ENCODE measurements at regions not wholly inside any gene's neighbourhood (a gene's known extent, or its start where the extent isn't known, plus 50 kb on each side); places are given as distances from the start of the nearest gene placed in this dataset.
A peak's percentile ranks its signal among the peaks of the same experiment; 100 is the strongest.

DNA sequence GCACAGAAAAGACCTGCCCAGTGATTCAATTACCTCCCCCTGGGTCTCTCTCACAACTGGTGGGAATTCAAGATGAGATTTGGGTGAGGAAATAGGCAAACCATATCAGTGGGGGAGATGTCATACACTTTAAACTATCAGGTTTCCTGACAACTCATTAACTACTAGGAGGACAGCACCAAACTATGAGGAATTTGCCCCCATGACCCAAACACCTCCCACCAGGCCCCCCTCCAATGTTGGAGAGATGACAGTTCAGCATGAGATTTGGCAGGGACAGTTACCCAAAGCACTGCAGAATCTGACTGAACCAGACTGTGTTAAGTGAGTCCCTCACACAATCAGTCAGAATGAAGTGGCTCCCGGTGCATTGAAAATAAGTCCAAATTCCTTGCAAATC is 148.0 kb downstream of the TTLL2 start:
- Histone ChIP-seq H3K4me3 (ENCODE audit: low read depth, low read length) (no peak overlapping the region), H3K27ac (ENCODE audit: low read depth, low read length) (no peak overlapping the region), H3K27me3 (ENCODE audit: control insufficient read depth, insufficient read depth, low read length) (no peaks in the 10 kb centered on the region), H3K4me1 (ENCODE audit: control insufficient read depth, insufficient read depth, low read length) (peaks cover 2% of the 10 kb centered on the region), H3K9me3 (ENCODE audit: control insufficient read depth, insufficient read depth, low read length) (no peaks in the 10 kb centered on the region), H3K36me3 (ENCODE audit: control insufficient read depth, insufficient read depth, low read length) (no peaks in the 10 kb centered on the region)
- WGBS (ENCODE audit: insufficient coverage), result no CpG with 5 or more reads among the region's 1 CpG
- DNase-seq (ENCODE audit: low read depth in 4 of 6, low spot score in 6 of 6), result no peak

DNA sequence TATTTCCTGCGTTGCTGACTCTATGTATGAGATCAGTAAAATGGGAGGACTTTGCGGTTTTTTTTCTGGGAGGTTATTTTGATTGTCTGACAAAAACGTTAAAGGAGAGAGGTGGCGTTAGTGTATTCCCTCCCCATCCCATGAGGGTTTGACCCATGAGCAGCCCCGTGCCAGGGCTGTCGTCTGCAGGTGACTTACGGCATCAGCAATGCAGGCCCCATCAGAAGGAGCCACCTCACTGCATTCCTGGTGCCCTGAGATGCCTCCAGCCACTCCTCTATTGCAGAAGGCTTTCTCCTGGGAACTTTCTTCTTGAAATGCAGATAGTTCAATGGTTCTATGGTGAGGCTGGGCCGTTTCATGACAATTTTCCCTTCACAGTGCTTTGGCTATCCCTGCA is 149.3 kb downstream of the TTLL2 start:
- H3K4me3 ChIP-seq (ENCODE audit: low read depth, low read length), result no peak overlapping the region
- no peaks in the 10 kb centered on the region for H3K27me3 ChIP-seq (ENCODE audit: control insufficient read depth, insufficient read depth, low read length)
- H3K27ac ChIP-seq (ENCODE audit: low read depth, low read length), result no peak overlapping the region
- H3K4me1 ChIP-seq (ENCODE audit: control insufficient read depth, insufficient read depth, low read length), result peaks cover 2% of the 10 kb centered on the region
- no peaks in the 10 kb centered on the region for H3K36me3 ChIP-seq (ENCODE audit: control insufficient read depth, insufficient read depth, low read length)
- no peaks in the 10 kb centered on the region for H3K9me3 ChIP-seq (ENCODE audit: control insufficient read depth, insufficient read depth, low read length)
- DNase-seq (ENCODE audit: low read depth in 4 of 6, low spot score in 6 of 6), result no peak
- WGBS (ENCODE audit: insufficient coverage), result 76% methylated on average over 6 of the region's 8 CpGs

DNA sequence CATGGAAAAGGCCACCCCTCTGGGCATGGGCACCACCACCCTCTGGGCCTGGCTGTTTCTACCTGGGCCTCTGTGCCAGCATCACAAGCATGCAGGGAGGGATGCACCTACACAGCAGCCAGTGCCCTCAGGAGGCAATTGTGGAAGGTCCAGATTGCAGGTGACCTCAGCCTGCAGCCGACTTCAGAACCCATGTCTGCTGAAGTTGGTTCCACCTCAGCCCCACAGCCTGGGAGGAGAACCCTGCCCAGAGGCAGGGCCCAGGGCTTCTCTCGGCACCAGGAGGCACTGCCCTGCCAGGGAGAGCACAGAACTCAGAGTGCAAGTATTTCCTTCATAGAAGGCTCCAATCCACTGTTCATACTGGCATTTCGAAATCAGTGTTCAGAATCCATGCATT is 149.8 kb downstream of the TTLL2 start:
- no peak overlapping the region for H3K27ac ChIP-seq (ENCODE audit: low read depth, low read length)
- WGBS (ENCODE audit: insufficient coverage), result 100% methylated on average over 2 of the region's 3 CpGs
- H3K4me1 ChIP-seq (ENCODE audit: control insufficient read depth, insufficient read depth, low read length), result peaks cover 4% of the 10 kb centered on the region
- H3K4me3 ChIP-seq (ENCODE audit: low read depth, low read length), result no peak overlapping the region
- no peaks in the 10 kb centered on the region for H3K27me3 ChIP-seq (ENCODE audit: control insufficient read depth, insufficient read depth, low read length)
- no peaks in the 10 kb centered on the region for H3K36me3 ChIP-seq (ENCODE audit: control insufficient read depth, insufficient read depth, low read length)
- H3K9me3 ChIP-seq (ENCODE audit: control insufficient read depth, insufficient read depth, low read length), result no peaks in the 10 kb centered on the region
- DNase-seq (ENCODE audit: low read depth in 4 of 6, low spot score in 6 of 6), result no peak

DNA sequence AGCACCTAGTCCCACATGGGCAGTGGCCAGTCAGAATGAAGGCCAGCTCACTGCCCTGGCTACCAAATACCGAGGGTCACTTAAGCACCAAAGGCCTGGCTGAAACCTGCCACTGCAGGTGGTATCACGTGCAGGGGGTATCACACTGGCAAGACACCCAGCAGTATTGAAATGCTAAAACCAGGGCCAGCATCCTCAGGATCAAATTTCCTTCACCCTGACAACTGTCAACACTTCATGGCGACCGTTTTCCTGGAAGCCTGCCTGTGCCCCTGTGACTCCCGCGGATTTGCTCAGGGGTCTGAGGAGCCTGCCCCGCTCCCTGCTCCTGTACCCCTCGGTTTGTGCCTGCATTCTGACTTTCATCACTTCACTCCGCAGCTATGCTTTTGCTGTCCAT is 151.1 kb downstream of the TTLL2 start:
- Histone ChIP-seq H3K27ac (ENCODE audit: low read depth, low read length) (no peak overlapping the region), H3K4me3 (ENCODE audit: low read depth, low read length) (no peak overlapping the region), H3K36me3 (ENCODE audit: control insufficient read depth, insufficient read depth, low read length) (no peaks in the 10 kb centered on the region), H3K9me3 (ENCODE audit: control insufficient read depth, insufficient read depth, low read length) (no peaks in the 10 kb centered on the region), H3K27me3 (ENCODE audit: control insufficient read depth, insufficient read depth, low read length) (no peaks in the 10 kb centered on the region), H3K4me1 (ENCODE audit: control insufficient read depth, insufficient read depth, low read length) (peaks cover 6% of the 10 kb centered on the region)
- DNase-seq (ENCODE audit: low read depth in 4 of 6, low spot score in 6 of 6), result no peak
- 28% methylated on average over 9 of the region's 9 CpGs for WGBS (ENCODE audit: insufficient coverage)

DNA sequence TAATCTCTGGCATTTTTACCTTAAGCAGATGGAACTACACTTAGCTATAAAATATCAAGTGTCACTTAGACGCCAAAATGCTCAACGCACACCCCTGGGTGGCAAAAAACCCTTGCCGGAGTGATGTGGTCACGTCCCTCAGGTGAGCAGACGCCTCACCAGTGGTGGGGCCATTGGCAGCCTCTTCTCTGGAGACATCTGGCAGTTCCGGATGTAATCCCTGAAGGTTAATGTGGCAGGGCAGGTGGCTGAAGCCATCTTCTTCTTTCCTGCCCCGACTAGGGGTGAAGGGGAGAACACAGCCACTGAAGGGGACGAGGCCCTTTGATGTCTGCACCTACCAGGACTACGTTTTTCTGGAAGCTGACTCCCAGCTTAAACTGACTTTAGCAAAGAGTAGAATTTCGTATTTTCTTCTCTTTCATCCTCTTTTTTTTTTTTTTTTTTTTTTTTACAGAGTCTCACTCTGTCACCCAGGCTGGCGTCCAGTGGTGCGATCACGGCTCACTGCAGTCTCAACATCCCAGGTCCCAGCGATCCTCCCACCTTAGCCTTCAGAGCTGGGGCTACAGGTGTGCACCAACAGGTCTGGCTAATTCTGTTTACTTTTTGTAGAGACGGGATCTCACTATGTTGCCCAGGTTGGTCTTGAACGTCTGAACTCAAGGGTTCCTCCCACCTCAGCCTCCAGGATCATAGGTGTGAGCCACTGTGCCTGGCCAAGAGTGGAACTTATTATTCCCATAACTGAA is 152.1 kb downstream of the TTLL2 start:
- no peak for DNase-seq (ENCODE audit: low read depth in 4 of 6, low spot score in 6 of 6)
- Histone ChIP-seq H3K27ac (ENCODE audit: low read depth, low read length) (no peak overlapping the region), H3K4me1 (ENCODE audit: control insufficient read depth, insufficient read depth, low read length) (peaks cover 6% of the 10 kb centered on the region), H3K27me3 (ENCODE audit: control insufficient read depth, insufficient read depth, low read length) (no peaks in the 10 kb centered on the region), H3K9me3 (ENCODE audit: control insufficient read depth, insufficient read depth, low read length) (no peaks in the 10 kb centered on the region), H3K4me3 (ENCODE audit: low read depth, low read length) (no peak overlapping the region), H3K36me3 (ENCODE audit: control insufficient read depth, insufficient read depth, low read length) (no peaks in the 10 kb centered on the region)
- WGBS (ENCODE audit: insufficient coverage), result 85% methylated on average over 16 of the region's 16 CpGs

DNA sequence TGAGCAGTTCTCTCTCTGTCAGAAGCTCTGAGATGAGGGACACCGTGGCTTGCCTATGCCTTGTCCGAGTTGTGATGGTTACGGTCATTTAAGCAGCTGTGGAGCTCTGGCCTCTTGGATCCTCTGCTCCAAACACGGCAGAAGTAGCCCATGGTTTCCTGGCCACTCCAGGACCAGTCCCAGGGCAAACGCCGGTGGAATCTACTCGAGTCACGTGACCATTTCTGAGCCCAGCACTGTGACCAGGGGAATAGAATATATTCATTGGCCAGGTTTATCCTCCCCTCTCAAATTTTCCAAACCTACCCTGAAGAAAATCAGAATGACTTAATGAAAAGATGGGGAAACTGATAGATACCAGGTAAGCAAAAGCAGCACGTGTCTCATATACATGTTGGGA is 152.8 kb downstream of the TTLL2 start:
- 100% methylated on average over 4 of the region's 9 CpGs for WGBS (ENCODE audit: insufficient coverage)

DNA sequence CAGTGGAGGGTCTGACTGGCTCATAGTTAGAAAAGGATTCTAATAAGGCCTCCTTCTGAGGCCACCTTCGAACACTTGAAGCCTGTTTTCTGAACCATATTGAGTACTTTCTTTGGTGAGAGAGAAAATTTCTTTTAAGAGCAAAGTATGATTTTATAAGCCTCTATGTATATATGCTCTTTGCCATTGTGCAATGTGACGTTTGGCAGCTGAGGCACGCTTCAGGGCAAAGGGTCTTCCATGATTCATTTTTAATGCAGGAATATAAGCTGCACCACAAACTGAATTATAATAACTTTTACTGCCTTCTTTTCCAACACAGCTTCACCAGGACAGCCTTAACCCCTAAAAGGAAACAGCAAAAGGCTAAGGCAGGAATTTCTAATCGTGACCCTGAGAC is 154.4 kb downstream of the TTLL2 start:
- H3K4me3 ChIP-seq (ENCODE audit: low read depth, low read length), result no peak overlapping the region
- H3K9me3 ChIP-seq (ENCODE audit: control insufficient read depth, insufficient read depth, low read length), result no peaks in the 10 kb centered on the region
- 85% methylated on average over 2 of the region's 4 CpGs for WGBS (ENCODE audit: insufficient coverage)
- H3K4me1 ChIP-seq (ENCODE audit: control insufficient read depth, insufficient read depth, low read length), result peaks cover 6% of the 10 kb centered on the region
- no peak for DNase-seq (ENCODE audit: low read depth in 4 of 6, low spot score in 6 of 6)
- no peaks in the 10 kb centered on the region for H3K36me3 ChIP-seq (ENCODE audit: control insufficient read depth, insufficient read depth, low read length)
- H3K27ac ChIP-seq (ENCODE audit: low read depth, low read length), result no peak overlapping the region
- H3K27me3 ChIP-seq (ENCODE audit: control insufficient read depth, insufficient read depth, low read length), result no peaks in the 10 kb centered on the region

More for the DNA sequence above, 152.8 kb downstream of the TTLL2 start:
- H3K27me3 ChIP-seq (ENCODE audit: control insufficient read depth, insufficient read depth, low read length), result no peaks in the 10 kb centered on the region
- H3K27ac ChIP-seq (ENCODE audit: low read depth, low read length), result no peak overlapping the region
- H3K36me3 ChIP-seq (ENCODE audit: control insufficient read depth, insufficient read depth, low read length), result no peaks in the 10 kb centered on the region
- H3K4me3 ChIP-seq (ENCODE audit: low read depth, low read length), result no peak overlapping the region
- peaks cover 6% of the 10 kb centered on the region for H3K4me1 ChIP-seq (ENCODE audit: control insufficient read depth, insufficient read depth, low read length)
- no peaks in the 10 kb centered on the region for H3K9me3 ChIP-seq (ENCODE audit: control insufficient read depth, insufficient read depth, low read length)
- DNase-seq (ENCODE audit: low read depth in 4 of 6, low spot score in 6 of 6), result no peak

DNA sequence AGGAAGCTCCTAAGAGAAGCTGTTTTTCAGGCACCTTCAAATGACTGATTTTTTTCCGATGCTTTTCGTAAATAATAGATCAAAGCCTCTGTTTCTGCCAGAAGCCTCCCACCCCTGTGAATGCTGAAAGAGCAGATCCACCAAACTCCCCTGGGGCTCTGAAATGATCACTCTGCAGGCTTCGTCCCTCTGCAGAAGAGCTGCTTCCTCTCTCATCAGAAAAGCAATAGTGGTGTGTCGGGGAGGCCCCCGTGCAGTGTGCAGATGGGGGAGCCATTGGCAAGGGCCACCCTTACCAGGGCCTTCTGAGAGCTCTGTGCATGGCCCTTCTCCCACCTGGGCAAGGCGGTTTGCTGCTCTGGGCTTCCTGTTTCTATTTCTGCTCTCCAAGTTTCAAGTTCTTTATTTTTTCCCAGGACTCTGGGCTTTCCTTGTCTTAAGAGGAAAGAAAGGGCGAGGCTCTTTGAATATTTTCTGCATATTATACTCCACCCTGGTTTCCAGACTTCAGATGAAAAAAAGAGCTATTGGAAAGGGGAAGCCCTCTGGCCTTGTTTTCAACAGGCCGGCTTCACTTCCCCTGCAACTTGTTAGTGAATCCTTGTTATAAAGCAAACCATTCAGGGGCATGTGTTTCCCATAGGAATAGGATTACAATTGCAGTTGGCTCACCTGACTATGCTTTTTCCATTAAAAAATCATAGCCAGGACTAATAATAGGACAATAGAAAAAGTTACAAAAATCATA is 155.2 kb downstream of the TTLL2 start:
- Histone ChIP-seq H3K4me1 (ENCODE audit: control insufficient read depth, insufficient read depth, low read length) (peaks cover 6% of the 10 kb centered on the region), H3K9me3 (ENCODE audit: control insufficient read depth, insufficient read depth, low read length) (no peaks in the 10 kb centered on the region), H3K27me3 (ENCODE audit: control insufficient read depth, insufficient read depth, low read length) (no peaks in the 10 kb centered on the region), H3K36me3 (ENCODE audit: control insufficient read depth, insufficient read depth, low read length) (no peaks in the 10 kb centered on the region), H3K27ac (ENCODE audit: low read depth, low read length) (peak overlapping the region; percentile 40), H3K4me3 (ENCODE audit: low read depth, low read length) (no peak overlapping the region)
- DNase-seq (ENCODE audit: low read depth in 4 of 6, low spot score in 6 of 6), result peak in 2 of 6 donors; percentile 24 to 42
- WGBS (ENCODE audit: insufficient coverage), result 55% methylated on average over 5 of the region's 8 CpGs

DNA sequence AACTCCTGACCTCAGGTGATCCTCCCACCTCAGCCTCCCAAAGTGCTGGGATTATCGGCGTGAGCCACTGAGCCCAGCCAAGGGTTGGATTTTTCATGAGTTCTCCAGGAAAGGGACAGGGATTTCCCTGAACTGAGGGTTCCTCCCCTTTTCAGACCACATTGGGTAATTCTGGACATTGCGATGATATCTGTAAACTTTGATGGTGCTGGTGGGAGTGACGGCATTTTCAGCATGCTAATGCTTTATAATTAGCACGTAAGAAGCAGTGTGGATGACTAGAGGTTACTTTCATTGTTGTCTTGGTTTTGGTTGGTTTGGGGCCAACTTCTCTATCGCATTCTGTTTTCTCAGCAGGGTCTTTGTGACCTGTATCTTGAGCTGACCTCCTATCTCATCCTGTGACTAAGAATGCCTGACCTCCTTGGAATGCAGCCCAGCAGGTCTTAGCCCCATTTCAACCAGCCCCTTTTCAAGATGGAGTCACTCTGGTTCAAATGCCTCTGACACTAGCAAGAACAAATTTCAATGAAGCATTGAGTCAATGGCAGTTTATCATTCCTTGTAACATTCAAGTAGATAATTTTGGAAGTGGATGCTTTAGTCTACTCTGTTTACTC is 156.5 kb downstream of the TTLL2 start:
- H3K4me3 ChIP-seq (ENCODE audit: low read depth, low read length), result no peak overlapping the region
- no peaks in the 10 kb centered on the region for H3K9me3 ChIP-seq (ENCODE audit: control insufficient read depth, insufficient read depth, low read length)
- no peak for DNase-seq (ENCODE audit: low read depth in 4 of 6, low spot score in 6 of 6)
- H3K27me3 ChIP-seq (ENCODE audit: control insufficient read depth, insufficient read depth, low read length), result no peaks in the 10 kb centered on the region
- H3K4me1 ChIP-seq (ENCODE audit: control insufficient read depth, insufficient read depth, low read length), result peaks cover 6% of the 10 kb centered on the region
- H3K36me3 ChIP-seq (ENCODE audit: control insufficient read depth, insufficient read depth, low read length), result no peaks in the 10 kb centered on the region
- no peak overlapping the region for H3K27ac ChIP-seq (ENCODE audit: low read depth, low read length)
- WGBS (ENCODE audit: insufficient coverage), result 96% methylated on average over 3 of the region's 6 CpGs

All from spinal cord (tissue), 9 donors.